GM06990 (cell line): ENCODE measurements at regions not wholly inside any gene's neighbourhood (a gene's known extent, or its start where the extent isn't known, plus 50 kb on each side); places are given as distances from the start of the nearest gene placed in this dataset.

Source experiments
- DNase-seq: peaks from one replicate; pipeline ENCODE4 v3.0.0-alpha.2; 2011; ENCODE audit not compliant: insufficient read length; ENCODE audit errors: extremely low read depth
- H3K27me3 ChIP-seq: replicated peaks from 2 replicates; pipeline ENCODE4 v1.6.0; 2011; ENCODE audit warnings: low read length; ENCODE audit not compliant: control insufficient read depth, insufficient read depth
- H3K36me3 ChIP-seq: 2 replicates; pipeline ENCODE4 v1.5.1; 2011; ENCODE audit warnings: low read length; ENCODE audit not compliant: control insufficient read depth, insufficient read depth
- H3K4me3 ChIP-seq: replicated peaks from 2 replicates; pipeline ENCODE4 v1.5.1; 2011; ENCODE audit warnings: low read depth, mild to moderate bottlenecking, control low read depth, low read length
- CTCF ChIP-seq: IDR thresholded peaks from 2 replicates; pipeline ENCODE4 v1.5.1; 2011; ENCODE audit warnings: low read length, control low read depth, mild to moderate bottlenecking, inconsistent platforms; ENCODE audit not compliant: insufficient read depth, poor library complexity, severe bottlenecking

DNA sequence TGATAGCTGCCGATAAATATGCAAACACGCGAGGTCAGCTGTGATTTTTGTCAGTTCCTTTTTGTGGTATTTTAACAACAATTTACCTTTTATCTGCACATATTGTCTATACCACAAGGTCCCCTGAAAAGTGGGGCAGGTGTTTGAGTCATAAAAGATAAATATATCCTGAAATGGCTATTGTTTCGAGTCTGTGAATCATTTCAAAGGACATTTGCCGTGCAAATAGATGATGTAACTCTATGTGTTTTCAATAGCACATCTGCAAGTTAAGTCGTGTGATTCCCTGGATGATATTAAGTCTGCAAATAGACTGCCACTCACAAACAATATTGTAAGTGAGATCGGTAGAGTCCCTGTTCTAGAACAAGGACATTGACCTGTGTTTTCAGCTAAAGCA is 193.0 kb upstream of the PITRM1 start:
- Histone ChIP-seq H3K36me3 (no peaks in the 10 kb centered on the region), H3K4me3 (no peak overlapping the region), H3K27me3 (no peaks in the 10 kb centered on the region)
- no peak for TF ChIP-seq CTCF
- DNase-seq = no peak

DNA sequence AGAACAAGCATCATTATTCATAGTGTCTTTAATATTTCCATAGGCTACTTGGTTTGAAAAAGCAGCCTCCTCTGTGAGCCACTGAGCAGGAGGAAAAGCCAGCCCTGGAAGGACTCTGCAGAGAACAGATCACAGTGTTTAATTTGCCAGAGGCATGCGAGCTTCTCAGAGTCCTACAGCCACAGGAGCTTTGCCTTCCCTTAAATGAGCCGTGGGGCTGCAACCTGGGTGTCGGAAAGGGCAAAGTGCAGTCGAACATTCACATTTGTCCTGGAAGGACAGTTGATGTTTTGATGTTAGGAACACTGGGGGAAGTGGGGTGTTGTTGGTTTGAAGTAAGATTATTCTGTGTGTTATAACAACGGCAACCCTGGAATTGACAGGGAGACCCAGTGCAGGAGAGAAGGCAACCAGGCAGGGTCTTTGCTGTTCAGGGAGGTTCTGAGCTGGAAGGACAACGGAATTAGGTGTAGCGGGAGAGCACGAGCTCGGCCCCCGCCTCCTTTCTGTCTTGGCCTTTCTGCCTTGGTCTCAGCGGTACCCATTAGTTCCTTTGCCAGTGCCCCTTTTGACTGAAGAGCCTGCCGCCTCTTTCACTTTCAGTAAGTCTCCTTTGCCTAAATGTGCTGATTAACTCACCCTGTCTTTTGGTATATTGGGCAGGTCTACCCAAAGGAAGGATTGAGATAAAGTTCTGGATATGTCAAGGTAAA is 192.3 kb upstream of the PITRM1 start:
- H3K27me3 ChIP-seq = no peaks in the 10 kb centered on the region
- no peak for DNase-seq
- H3K36me3 ChIP-seq = no peaks in the 10 kb centered on the region
- H3K4me3 ChIP-seq = no peak overlapping the region
- TF ChIP-seq CTCF = no peak

DNA sequence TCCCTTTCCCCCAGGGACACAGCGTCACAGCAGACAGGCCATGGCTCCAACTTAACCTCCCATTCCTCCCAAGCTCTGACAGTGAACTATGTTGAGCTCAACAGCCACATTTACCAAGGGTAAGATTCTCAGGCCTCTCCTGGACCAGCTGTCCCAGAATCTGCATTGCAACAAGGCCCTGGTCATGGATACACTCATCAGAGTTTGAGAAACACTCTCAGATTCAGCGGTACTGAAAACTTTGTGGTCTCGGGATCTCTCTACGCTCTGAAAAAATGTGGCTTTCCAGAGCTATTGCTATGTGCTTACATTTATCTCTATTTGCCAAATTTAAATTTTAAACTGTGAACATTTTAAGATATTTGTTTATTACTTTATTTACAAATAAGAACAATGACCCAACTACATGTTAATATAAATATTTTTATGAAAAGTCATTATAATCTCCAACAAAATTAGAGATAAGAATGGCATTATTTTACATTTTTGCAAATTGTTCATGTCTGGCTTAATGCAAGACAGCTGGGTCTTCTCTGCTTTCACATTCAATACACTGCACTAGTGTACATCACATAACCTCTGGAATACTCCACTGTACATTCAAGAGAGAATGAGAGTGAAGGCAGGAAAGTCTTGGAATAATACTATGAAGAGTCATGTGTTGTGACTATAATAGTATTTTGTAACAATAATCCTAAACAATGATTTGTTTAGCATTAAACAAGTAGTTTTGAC is 190.9 kb upstream of the PITRM1 start:
- H3K36me3 ChIP-seq = no peaks in the 10 kb centered on the region
- no peak for DNase-seq
- no peak overlapping the region for H3K4me3 ChIP-seq
- H3K27me3 ChIP-seq = no peaks in the 10 kb centered on the region
- no peak for TF ChIP-seq CTCF

GRCh38 chr10:3362394-3362793 is 189.8 kb upstream of the PITRM1 start:
- DNase-seq = no peak
- TF ChIP-seq CTCF = no peak
- no peaks in the 10 kb centered on the region for H3K36me3 ChIP-seq
- no peaks in the 10 kb centered on the region for H3K27me3 ChIP-seq
- H3K4me3 ChIP-seq = no peak overlapping the region

DNA sequence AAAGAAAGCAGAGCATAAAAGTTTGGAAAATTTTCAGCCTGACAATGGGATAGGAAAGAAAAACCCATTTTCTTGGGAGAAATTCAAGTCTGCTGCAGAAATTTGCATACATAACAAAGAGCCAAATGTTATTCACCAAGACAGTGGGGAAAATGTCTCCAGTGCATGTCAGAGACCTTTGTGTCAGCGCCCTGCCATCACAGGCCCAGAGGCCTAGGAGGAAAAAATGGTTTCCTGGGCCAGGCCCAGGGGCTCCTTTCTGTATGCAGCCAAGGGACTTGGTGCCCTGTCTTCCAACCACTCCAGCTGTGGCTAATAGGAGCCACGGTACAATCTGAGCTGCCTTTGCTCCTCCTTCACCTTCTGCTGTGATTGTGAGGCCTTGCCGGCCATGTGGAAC is 189.1 kb upstream of the PITRM1 start:
- no peak for DNase-seq
- Histone ChIP-seq H3K27me3 (no peaks in the 10 kb centered on the region), H3K36me3 (no peaks in the 10 kb centered on the region), H3K4me3 (no peak overlapping the region)
- TF ChIP-seq CTCF = no peak

DNA sequence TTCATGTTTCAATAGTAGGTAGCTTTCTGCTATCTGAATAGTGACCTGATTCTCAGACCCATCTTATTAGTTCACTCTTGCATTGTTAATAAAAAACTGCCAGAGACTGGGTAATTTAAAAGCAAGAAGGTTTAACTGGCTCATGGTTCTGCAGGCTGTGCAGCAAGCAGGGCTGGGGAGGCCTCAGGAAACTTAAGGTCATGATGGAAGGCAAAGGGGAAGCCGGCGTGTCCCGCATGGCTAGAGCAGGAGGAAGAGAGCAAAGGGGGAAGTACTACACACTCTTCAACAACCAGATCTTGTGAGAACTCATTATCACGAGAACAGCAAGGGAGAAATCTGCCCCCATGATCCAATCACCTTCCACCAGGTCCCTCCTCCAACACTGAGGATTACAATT is 185.2 kb upstream of the PITRM1 start:
- Histone ChIP-seq H3K27me3 (no peaks in the 10 kb centered on the region), H3K4me3 (no peak overlapping the region), H3K36me3 (no peaks in the 10 kb centered on the region)
- no peak for DNase-seq
- TF ChIP-seq CTCF = no peak
